Vagina (tissue), 2 donors: ENCODE measurements at regions not wholly inside any gene's neighbourhood (a gene's known extent, or its start where the extent isn't known, plus 50 kb on each side); places are given as distances from the start of the nearest gene placed in this dataset.

Experiments used
- DNase-seq, 2 donors: peaks; one replicate each; pipeline ENCODE4 v3.0.0-alpha.2; 2017; ENCODE audit errors: extremely low spot score in 2 of 2
- H3K27ac ChIP-seq: fragments of 200-600 bp; sonication (generic); one replicate; pipeline ENCODE4 v1.5.1; 2019
- H3K27me3 ChIP-seq: fragments of 200-600 bp; sonication (generic); one replicate; pipeline ENCODE4 v1.5.1; 2019
- H3K36me3 ChIP-seq, 2 donors: fragments of 200-600 bp; sonication (generic); one replicate each; pipeline ENCODE4 v1.5.1; 2017 to 2019
- H3K4me1 ChIP-seq: fragments of 200-600 bp; sonication (generic); one replicate; pipeline ENCODE4 v1.5.1; 2019
- H3K4me3 ChIP-seq, 2 donors: fragments of 200-600 bp; sonication (generic); 1 replicate in 1 of 2; 2 replicates in 1 of 2; pipeline ENCODE4 v1.5.1; 2016 to 2019
- H3K9me3 ChIP-seq: fragments of 200-600 bp; sonication (generic); one replicate; pipeline ENCODE4 v1.5.1; 2019
- POLR2A ChIP-seq, 2 donors: fragments of 450-650 bp; IDR thresholded peaks; one replicate each; pipeline ENCODE4 v1.6.1; 2017; ENCODE audit warnings: antibody characterized with exemption in 2 of 2, mild to moderate bottlenecking in 2 of 2, moderate library complexity in 2 of 2
- POLR2AphosphoS5 ChIP-seq, 2 donors: sonication (generic); formaldehyde crosslinking; IDR thresholded peaks; one replicate each; pipeline ENCODE4 v1.9.0; 2017; ENCODE audit warnings: antibody characterized with exemption in 2 of 2, mild to moderate bottlenecking in 2 of 2, low read depth in 1 of 2; ENCODE audit not compliant: insufficient read depth in 1 of 2
- intact Hi-C: fragments of 100-400 bp; cut with DNase I; formaldehyde crosslinking; loops from one replicate; pipeline ENCODE4 v1.15.1; 2023
- TF ChIP-seq, protein P1 (sequence below), 3 experiments: fragments of 450-650 bp in 2 of 3; fragments of 200-600 bp in 1 of 3; sonication (generic) in 1 of 3; IDR thresholded peaks; one replicate each; pipeline ENCODE4 v1.5.1; 2017 to 2019; ENCODE audit warnings: antibody characterized with exemption in 3 of 3, mild to moderate bottlenecking in 2 of 3, moderate library complexity in 2 of 3

DNA sequence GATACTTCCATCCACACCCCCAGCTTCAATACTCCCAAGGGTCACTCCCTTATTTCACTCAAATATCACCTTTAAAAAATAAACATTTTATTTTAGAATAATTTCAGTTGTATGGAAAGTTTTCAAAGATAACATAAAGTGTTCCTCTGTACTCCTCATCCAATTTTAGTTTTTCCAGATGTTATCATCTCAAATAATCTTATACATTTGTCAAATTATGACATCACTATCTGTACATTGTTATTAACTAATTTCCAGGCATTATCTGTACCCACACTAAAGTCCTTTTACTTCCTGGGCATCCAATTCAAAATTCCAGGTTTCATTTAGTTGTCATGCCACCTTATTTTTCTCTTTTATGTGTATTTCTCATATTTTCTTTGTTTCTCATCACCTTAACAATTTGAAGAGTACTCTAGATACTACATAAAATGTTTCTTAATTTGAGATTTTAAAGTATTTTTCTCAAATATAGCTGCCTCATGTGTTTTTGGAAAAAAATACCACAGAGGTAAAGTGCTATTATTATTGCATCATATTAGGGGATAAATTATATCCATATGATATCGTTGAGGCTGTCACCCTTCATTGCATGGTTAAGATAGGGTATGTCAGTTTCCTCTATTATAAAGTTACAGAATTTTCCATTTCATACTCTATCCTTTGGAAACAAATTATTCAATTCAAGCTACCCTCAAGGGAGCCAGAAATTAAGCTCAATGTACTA lies 571.0 kb downstream of the SLC6A15 start:
- Histone ChIP-seq H3K27me3 (no peaks in the 10 kb centered on the region), H3K9me3 (no peaks in the 10 kb centered on the region), H3K27ac (no peak overlapping the region), H3K4me3 (no peak overlapping the region), H3K36me3 (no peaks in the 10 kb centered on the region), H3K4me1 (no peaks in the 10 kb centered on the region)
- intact Hi-C loops = no loop called here
- TF ChIP-seq POLR2A (IDR thresholded peaks at IDR 0.05) (no peak), POLR2AphosphoS5 (IDR thresholded peaks at IDR 0.05; ENCODE audit: insufficient read depth in 1 of 2, low read depth in 1 of 2) (no peak)
- TF ChIP-seq, protein P1, sequence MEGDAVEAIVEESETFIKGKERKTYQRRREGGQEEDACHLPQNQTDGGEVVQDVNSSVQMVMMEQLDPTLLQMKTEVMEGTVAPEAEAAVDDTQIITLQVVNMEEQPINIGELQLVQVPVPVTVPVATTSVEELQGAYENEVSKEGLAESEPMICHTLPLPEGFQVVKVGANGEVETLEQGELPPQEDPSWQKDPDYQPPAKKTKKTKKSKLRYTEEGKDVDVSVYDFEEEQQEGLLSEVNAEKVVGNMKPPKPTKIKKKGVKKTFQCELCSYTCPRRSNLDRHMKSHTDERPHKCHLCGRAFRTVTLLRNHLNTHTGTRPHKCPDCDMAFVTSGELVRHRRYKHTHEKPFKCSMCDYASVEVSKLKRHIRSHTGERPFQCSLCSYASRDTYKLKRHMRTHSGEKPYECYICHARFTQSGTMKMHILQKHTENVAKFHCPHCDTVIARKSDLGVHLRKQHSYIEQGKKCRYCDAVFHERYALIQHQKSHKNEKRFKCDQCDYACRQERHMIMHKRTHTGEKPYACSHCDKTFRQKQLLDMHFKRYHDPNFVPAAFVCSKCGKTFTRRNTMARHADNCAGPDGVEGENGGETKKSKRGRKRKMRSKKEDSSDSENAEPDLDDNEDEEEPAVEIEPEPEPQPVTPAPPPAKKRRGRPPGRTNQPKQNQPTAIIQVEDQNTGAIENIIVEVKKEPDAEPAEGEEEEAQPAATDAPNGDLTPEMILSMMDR (IDR thresholded peaks at IDR 0.05) = no peak
- no peak for DNase-seq

- TF ChIP-seq POLR2A (IDR thresholded peaks at IDR 0.05) (no peak), POLR2AphosphoS5 (IDR thresholded peaks at IDR 0.05; ENCODE audit: insufficient read depth in 1 of 2, low read depth in 1 of 2) (no peak)
- TF ChIP-seq, protein P1 (IDR thresholded peaks at IDR 0.05) = no peak
- Histone ChIP-seq H3K4me1 (no peaks in the 10 kb centered on the region), H3K36me3 (no peaks in the 10 kb centered on the region), H3K27ac (no peak overlapping the region), H3K4me3 (no peak overlapping the region), H3K27me3 (no peaks in the 10 kb centered on the region), H3K9me3 (no peaks in the 10 kb centered on the region)
- intact Hi-C loops = no loop called here
- DNase-seq = no peak
Measured at GRCh38 chr12:84336231-84336630, 576.4 kb downstream of the SLC6A15 start.

GRCh38 chr12:84329938-84330337 lies 582.7 kb downstream of the SLC6A15 start:
- Histone ChIP-seq H3K36me3 (no peaks in the 10 kb centered on the region), H3K9me3 (no peaks in the 10 kb centered on the region), H3K27me3 (no peaks in the 10 kb centered on the region), H3K27ac (no peak overlapping the region), H3K4me3 (no peak overlapping the region), H3K4me1 (no peaks in the 10 kb centered on the region)
- intact Hi-C loops = no loop called here
- DNase-seq = no peak
- TF ChIP-seq POLR2A (IDR thresholded peaks at IDR 0.05) (no peak), POLR2AphosphoS5 (IDR thresholded peaks at IDR 0.05; ENCODE audit: insufficient read depth in 1 of 2, low read depth in 1 of 2) (no peak)
- TF ChIP-seq, protein P1 (IDR thresholded peaks at IDR 0.05) = no peak

- TF ChIP-seq POLR2A (IDR thresholded peaks at IDR 0.05) = no peak
- TF ChIP-seq POLR2AphosphoS5 (IDR thresholded peaks at IDR 0.05; ENCODE audit: insufficient read depth in 1 of 2, low read depth in 1 of 2) = no peak
- TF ChIP-seq, protein P1 (IDR thresholded peaks at IDR 0.05) = no peak
- no peaks in the 10 kb centered on the region for H3K27me3 ChIP-seq
- intact Hi-C loops = no loop called here
- DNase-seq = no peak
- H3K27ac ChIP-seq = no peak overlapping the region
- no peaks in the 10 kb centered on the region for H3K36me3 ChIP-seq
- H3K4me3 ChIP-seq = no peak overlapping the region
- H3K9me3 ChIP-seq = no peaks in the 10 kb centered on the region
- no peaks in the 10 kb centered on the region for H3K4me1 ChIP-seq
Measured at GRCh38 chr12:84315926-84316325, 596.7 kb downstream of the SLC6A15 start.

GRCh38 chr12:84313323-84313675 lies 599.3 kb downstream of the SLC6A15 start:
- H3K36me3 ChIP-seq = no peaks in the 10 kb centered on the region
- H3K4me1 ChIP-seq = no peaks in the 10 kb centered on the region
- no peak overlapping the region for H3K27ac ChIP-seq
- TF ChIP-seq POLR2AphosphoS5 (IDR thresholded peaks at IDR 0.05; ENCODE audit: insufficient read depth in 1 of 2, low read depth in 1 of 2) = no peak
- TF ChIP-seq, protein P1 (IDR thresholded peaks at IDR 0.05) = no peak
- TF ChIP-seq POLR2A (IDR thresholded peaks at IDR 0.05) = no peak
- no peak overlapping the region for H3K4me3 ChIP-seq
- no peaks in the 10 kb centered on the region for H3K27me3 ChIP-seq
- intact Hi-C loops = no loop called here
- no peaks in the 10 kb centered on the region for H3K9me3 ChIP-seq
- no peak for DNase-seq
